K562 (cell line): ENCODE measurements at regions not wholly inside any gene's neighbourhood (a gene's known extent, or its start where the extent isn't known, plus 50 kb on each side); places are given as distances from the start of the nearest gene placed in this dataset.

Source experiments
- ATAC-seq: fragments of 200-7000 bp; cut with Tn5 transposase; 3 replicates; pipeline ENCODE4 v1.9.1; 2020; ENCODE audit warnings: moderate library complexity
- BruUV-seq: library from RNA; stranded (reverse); fragments of 400-500 nt; replicated peaks from 2 replicates; lab custom pipeline; 2021; lab: Mats Ljungman, UMichigan
- CTCF ChIA-PET: fragments of 300-600 bp; formaldehyde crosslinking; extraction: SDS; loops from one replicate; lab custom pipeline; 2021; ENCODE audit warnings: low intra/inter-chr PET ratio; lab: Yijun Ruan, JAX
- POLR2A ChIA-PET: fragments of 300-600, 350-650 bp; sonication (Branson Sonifier 250); formaldehyde crosslinking; extraction: SDS; loops from one replicate; lab custom pipeline; 2021; ENCODE audit warnings: antibody characterized with exemption, inconsistent platforms; lab: Yijun Ruan, JAX
- DNase-seq, 4 experiments: peaks; one replicate each; pipeline versions ENCODE4 v3.0.0 to v3.0.0-alpha.2; 2011 to 2018; ENCODE audit warnings: low spot score in 3 of 4, mixed read lengths in 3 of 4; ENCODE audit errors: extremely low read depth in 1 of 4
- FAIRE-seq: peaks from 2 replicates; lab custom pipeline; 2011; peaks lifted over from hg19 to GRCh38; lab: Jason Lieb, UNC
- H2AFZ ChIP-seq: 2 replicates; pipeline ENCODE4 v1.6.0; 2011; ENCODE audit warnings: low read depth, low read length, control low read depth, inconsistent platforms
- H3K27ac ChIP-seq: fragments of 200-600 bp; 3 replicates; pipeline ENCODE4 v1.8.0; 2011; ENCODE audit warnings: low read depth, mild to moderate bottlenecking, control low read depth, inconsistent platforms, low read length, moderate library complexity, mixed read lengths; ENCODE audit errors: extremely low read depth
- H3K27me3 ChIP-seq, 2 experiments: fragments of 300-600 bp in 1 of 2; 2 replicates in 1 of 2; 3 replicates in 1 of 2; pipeline versions ENCODE4 v1.6.0 to v1.8.0; 2011; ENCODE audit warnings: inconsistent platforms in 2 of 2, low read length in 2 of 2, mild to moderate bottlenecking in 1 of 2, mixed read lengths in 1 of 2, moderate library complexity in 1 of 2; ENCODE audit not compliant: control insufficient read depth in 2 of 2, insufficient read depth in 2 of 2
- H3K36me3 ChIP-seq: fragments of 300-600 bp; 3 replicates; pipeline ENCODE4 v1.8.0; 2011; ENCODE audit warnings: mild to moderate bottlenecking, low read length, inconsistent platforms; ENCODE audit not compliant: control insufficient read depth, insufficient read depth
- H3K4me1 ChIP-seq, 2 experiments: fragments of 200-600 bp in 1 of 2; replicated peaks in 1 of 2; 2 replicates in 1 of 2; 3 replicates in 1 of 2; pipeline versions ENCODE4 v1.5.1 to v1.8.0; 2011; ENCODE audit warnings: inconsistent platforms in 2 of 2, low read length in 2 of 2, mild to moderate bottlenecking in 1 of 2, mixed read lengths in 1 of 2, moderate library complexity in 1 of 2; ENCODE audit not compliant: control insufficient read depth in 2 of 2, insufficient read depth in 2 of 2
- H3K4me2 ChIP-seq: 2 replicates; pipeline ENCODE4 v1.6.1; 2011; ENCODE audit warnings: low read length, control low read depth, inconsistent platforms, mixed read lengths; ENCODE audit not compliant: insufficient read depth
- H3K4me3 ChIP-seq: fragments of 200-600 bp; sonication (generic), shearing (Covaris generic); 2 replicates; pipeline ENCODE4 v1.5.1; 2016; ENCODE audit warnings: control low read depth, inconsistent platforms
- H3K79me2 ChIP-seq: fragments of 200-600 bp; 3 replicates; pipeline ENCODE4 v1.8.0; 2011; ENCODE audit warnings: low read length, inconsistent platforms; ENCODE audit not compliant: control insufficient read depth, insufficient read depth
- H3K9ac ChIP-seq, 2 experiments: 2 replicates each; pipeline versions ENCODE4 v1.6.0 to v1.6.1; 2011; ENCODE audit warnings: low read depth in 2 of 2, low read length in 2 of 2, control low read depth in 1 of 2, inconsistent platforms in 1 of 2, mild to moderate bottlenecking in 1 of 2, mixed read lengths in 1 of 2; ENCODE audit not compliant: insufficient read depth in 1 of 2
- H3K9me1 ChIP-seq: one replicate; pipeline ENCODE4 v1.6.0; 2011; ENCODE audit warnings: inconsistent platforms, mild to moderate bottlenecking, low read length, moderate library complexity; ENCODE audit not compliant: control insufficient read depth, insufficient read depth
- H3K9me3 ChIP-seq: replicated peaks from 2 replicates; pipeline ENCODE4 v1.5.1; 2011; ENCODE audit warnings: low read depth, low read length, inconsistent platforms; ENCODE audit not compliant: control insufficient read depth, insufficient read depth
- H4K20me1 ChIP-seq: replicated peaks from 2 replicates; pipeline ENCODE4 v1.6.1; 2011; ENCODE audit warnings: low read length, inconsistent platforms, mixed read lengths; ENCODE audit not compliant: control insufficient read depth, insufficient read depth
- KDM1A ChIP-seq, 2 experiments: fragments of 450-650 bp; IDR thresholded peaks; 2 replicates each; pipeline ENCODE4 v1.6.1; 2016; ENCODE audit warnings: mild to moderate bottlenecking in 2 of 2
- MYNN ChIP-seq, 2 experiments: sonication (generic); formaldehyde crosslinking in 1 of 2; IDR thresholded peaks; 2 replicates each; pipeline versions ENCODE4 v1.5.0 to v1.6.1; 2016 to 2020; ENCODE audit warnings: antibody characterized with exemption in 1 of 2, missing genetic modification reagents in 1 of 2
- U2AF1 ChIP-seq: fragments of 200-400 bp; formaldehyde crosslinking; optimal IDR thresholded peaks from 2 replicates; pipeline ENCODE3; 2017; ENCODE audit warnings: mild to moderate bottlenecking, low read depth, low read length, moderate library complexity
- ZBTB43 ChIP-seq: sonication (generic); formaldehyde crosslinking; IDR thresholded peaks from 2 replicates; pipeline ENCODE4 v1.8.0; 2023; ENCODE audit warnings: mild to moderate bottlenecking, missing genetic modification reagents
- WGBS: fragments of 100-300 bp; shearing (Covaris generic); methylation state at CpG from one replicate; pipeline ENCODE4 v1.1.6; 2016; ENCODE audit warnings: low coverage, mixed read lengths; ENCODE audit not compliant: insufficient coverage; ENCODE audit errors: missing lambda C conversion rate; 5-methylcytosine and 5-hydroxymethylcytosine counted together
- in situ Hi-C: fragments of 300-500 bp; cut with MboI; formaldehyde crosslinking; loops from 4 replicates; pipeline ENCODE4 v1.15.0; 2018; ENCODE audit warnings: inconsistent platforms, mixed read lengths
- intact Hi-C: fragments of 100-400 bp; cut with micrococcal nuclease; formaldehyde crosslinking; loops from 2 replicates; pipeline ENCODE4 v1.14.2; 2022

- Histone ChIP-seq H4K20me1 (no peaks in the 10 kb centered on the region), H3K9me1 (no peaks in the 10 kb centered on the region), H3K36me3 (no peaks in the 10 kb centered on the region), H3K4me1 (peaks cover 0 to 5% of the 10 kb centered on the region in 2 experiments; a peak in 1 of 5 replicates), H3K9me3 (no peaks in the 10 kb centered on the region), H2AFZ (no peak overlapping the region), H3K4me2 (no peak overlapping the region), H3K27me3 (peaks cover 11 to 59% of the 10 kb centered on the region in 2 experiments; a peak in 4 of 5 replicates), H3K79me2 (no peaks in the 10 kb centered on the region), H3K4me3 (no peak overlapping the region), H3K9ac (no peak overlapping the region), H3K27ac (no peak overlapping the region)
- TF ChIP-seq ZBTB43 (CRISPR knock-in tag) (peak; percentile 91), KDM1A (IDR thresholded peaks at IDR 0.05) (peak in 1 of 2 experiments; percentile 16; a peak in 1 of 4 replicates), MYNN (IDR thresholded peaks at IDR 0.05) (peak; percentile 33; the same call in 1 of the 2 replicates), MYNN (CRISPR knock-in tag; IDR thresholded peaks at IDR 0.05) (no peak), U2AF1 (no peak)
- intact Hi-C loops (no loop called here), in situ Hi-C loops (no loop called here)
- ATAC-seq (no peak), DNase-seq (no peak), FAIRE-seq (no peak)
- CTCF ChIA-PET, result no interaction called here
- POLR2A ChIA-PET, result interaction anchor here (0.6 kb wide), 1 partner anchor 89 kb away, joined by 4 read pairs; no protein-coding TSS in a partner anchor
- no TSS peak for BruUV-seq
- 0% methylated on average over 10 of the region's 13 CpGs for WGBS
Observed at GRCh38 chr2:238502088-238502810, 75.5 kb downstream of the ASB1 start.
